ENCODE measurements at regions not wholly inside any gene's neighbourhood (a gene's known extent, or its start where the extent isn't known, plus 50 kb on each side); places are given as distances from the start of the nearest gene placed in this dataset.

- DNase-seq (ENCODE audit: low read depth in 2 of 2), result no peak
Observed at GRCh38 chr12:102596031-102596430, 115.7 kb upstream of the IGF1 start.

DNA sequence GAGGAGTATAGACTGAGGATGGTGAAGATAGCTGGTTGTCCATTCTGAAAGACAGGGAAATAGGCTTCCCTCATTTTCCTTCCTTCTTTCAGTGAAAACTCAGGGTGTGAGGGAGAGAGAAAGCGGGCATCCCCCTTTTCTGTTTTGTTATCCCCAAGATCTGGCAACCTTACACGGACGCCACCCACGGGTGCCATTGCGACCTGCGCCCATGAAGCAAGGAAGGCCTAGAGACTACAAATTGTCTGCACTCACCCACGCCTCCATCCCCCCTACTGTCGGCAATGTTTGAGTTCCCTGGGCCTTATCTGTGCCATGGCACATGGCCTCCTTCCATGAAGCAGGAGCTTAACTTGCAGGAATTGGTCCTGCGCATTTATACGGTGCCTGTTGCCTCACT is 115.0 kb upstream of the IGF1 start:
- DNase-seq (ENCODE audit: low read depth in 2 of 2), result no peak

GRCh38 chr12:102593134-102593533 is 112.8 kb upstream of the IGF1 start:
- no peak for DNase-seq (ENCODE audit: low read depth in 2 of 2)

GRCh38 chr12:102592134-102592533 is 111.8 kb upstream of the IGF1 start:
- no peak for DNase-seq (ENCODE audit: low read depth in 2 of 2)

- DNase-seq (ENCODE audit: low read depth in 2 of 2), result no peak
Observed at GRCh38 chr12:102573237-102573636, 92.9 kb upstream of the IGF1 start.

GRCh38 chr12:102571889-102572288 is 91.5 kb upstream of the IGF1 start:
- DNase-seq (ENCODE audit: low read depth in 2 of 2), result no peak

DNA sequence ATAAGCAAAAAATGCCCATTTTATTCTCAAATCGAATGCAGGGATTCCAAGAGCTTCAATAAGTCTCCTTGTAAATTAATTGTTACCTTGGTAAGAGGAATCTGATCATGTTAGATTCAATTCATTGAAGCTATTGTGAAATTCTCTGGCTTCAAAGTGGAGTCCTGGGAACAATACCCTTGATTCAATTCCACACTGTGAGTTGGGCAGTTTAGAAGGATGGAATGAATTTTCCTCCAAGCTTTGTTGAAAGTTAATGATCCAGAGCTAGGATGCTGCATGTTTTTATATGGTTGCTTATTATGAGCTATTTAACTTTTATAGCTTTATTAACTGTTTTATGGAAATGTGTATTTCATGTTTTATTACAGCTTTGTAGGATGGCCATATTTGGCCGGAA is 89.9 kb upstream of the IGF1 start:
- no peak for DNase-seq (ENCODE audit: low read depth in 2 of 2)

DNA sequence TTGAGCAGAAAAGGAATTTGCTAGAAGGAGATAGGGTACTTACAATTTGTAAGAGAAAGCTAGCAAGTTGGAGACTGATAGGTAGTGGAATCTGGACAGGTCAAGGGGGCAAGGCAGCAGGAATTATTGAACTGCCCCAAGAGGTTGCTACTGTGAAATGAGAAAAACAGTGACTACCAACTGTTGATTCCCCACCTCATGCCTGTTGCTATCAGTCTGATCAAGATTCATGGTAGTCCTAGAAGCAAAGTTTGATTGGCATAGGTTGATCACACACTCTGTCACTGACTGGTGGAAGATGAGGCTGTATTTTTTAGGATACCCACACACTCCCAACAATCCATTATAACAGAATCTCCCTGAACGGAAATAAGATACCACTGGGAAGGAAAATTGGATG is 89.4 kb upstream of the IGF1 start:
- no peak for DNase-seq (ENCODE audit: low read depth in 2 of 2)

GRCh38 chr12:102568276-102568675 is 87.9 kb upstream of the IGF1 start:
- no peak for DNase-seq (ENCODE audit: low read depth in 2 of 2)

DNA sequence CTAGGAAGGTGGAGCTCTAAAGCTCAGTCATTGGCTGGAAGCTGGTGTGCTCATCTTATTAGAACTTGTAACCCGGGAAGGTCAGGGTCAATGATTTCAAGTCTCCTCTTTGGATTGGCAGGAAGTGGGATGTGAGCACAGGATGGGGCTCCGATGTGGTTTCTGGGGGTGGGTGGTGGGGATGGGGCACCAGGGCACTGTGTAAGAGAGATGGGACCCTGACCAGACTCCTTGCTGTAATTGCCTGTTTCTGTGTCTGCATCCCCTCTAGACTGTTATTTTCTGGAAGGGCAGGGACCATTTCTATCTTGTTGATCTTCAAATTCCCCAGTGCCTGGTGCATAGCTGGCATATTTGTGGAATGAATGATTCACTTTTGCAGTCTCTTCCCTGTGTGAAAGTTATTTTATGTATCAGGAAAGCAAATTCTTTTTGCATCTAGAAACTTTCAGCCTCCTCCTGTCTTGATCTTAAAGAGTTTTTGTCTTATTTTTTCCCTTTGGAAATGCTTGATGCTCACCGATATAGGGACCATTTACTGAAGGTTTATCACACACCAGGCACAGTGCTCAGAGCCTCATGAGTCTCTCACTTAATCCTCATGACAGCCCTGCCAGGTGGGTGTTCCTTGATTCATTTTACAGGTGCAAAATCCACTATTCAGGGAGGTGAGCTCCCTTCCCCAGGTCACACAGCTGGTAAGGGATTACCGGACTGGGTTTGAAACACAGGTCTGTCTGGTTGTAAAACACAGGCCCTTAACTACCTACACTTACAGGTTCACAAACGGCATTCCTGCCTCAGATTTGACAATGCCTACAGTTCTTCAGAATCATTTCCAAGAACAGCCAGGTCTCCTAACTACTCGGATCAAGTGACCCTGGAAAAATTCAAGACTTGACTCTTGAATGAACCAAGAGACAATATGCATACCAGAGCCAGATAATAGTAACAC is 86.9 kb upstream of the IGF1 start:
- DNase-seq (ENCODE audit: low read depth in 2 of 2), result no peak

GRCh38 chr12:102565555-102565954 is 85.2 kb upstream of the IGF1 start:
- DNase-seq (ENCODE audit: low read depth in 2 of 2), result no peak

DNA sequence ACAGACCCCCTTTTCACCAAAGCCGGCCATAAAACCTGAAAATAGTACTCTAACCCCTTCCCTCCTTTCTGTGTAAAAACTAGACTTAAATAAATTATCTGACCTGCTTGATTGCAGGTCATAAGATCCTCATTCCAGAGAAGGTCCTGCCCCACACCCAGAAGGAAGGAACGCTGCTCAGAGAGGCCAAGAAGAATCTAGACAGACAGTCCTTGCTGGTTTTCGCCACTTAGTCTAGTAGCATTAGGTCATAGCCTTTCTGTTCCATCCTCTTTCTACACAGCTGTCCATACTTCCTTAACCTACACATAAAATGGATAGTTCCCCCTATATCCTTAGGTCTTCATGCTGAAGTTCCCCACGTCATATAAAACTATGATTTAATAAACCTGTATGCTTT is 83.7 kb upstream of the IGF1 start:
- no peak for DNase-seq (ENCODE audit: low read depth in 2 of 2)

GRCh38 chr12:102562836-102563425 is 82.6 kb upstream of the IGF1 start:
- no peak for DNase-seq (ENCODE audit: low read depth in 2 of 2)

- no peak for DNase-seq (ENCODE audit: low read depth in 2 of 2)
Observed at GRCh38 chr12:102551186-102551585, 70.8 kb upstream of the IGF1 start.

DNA sequence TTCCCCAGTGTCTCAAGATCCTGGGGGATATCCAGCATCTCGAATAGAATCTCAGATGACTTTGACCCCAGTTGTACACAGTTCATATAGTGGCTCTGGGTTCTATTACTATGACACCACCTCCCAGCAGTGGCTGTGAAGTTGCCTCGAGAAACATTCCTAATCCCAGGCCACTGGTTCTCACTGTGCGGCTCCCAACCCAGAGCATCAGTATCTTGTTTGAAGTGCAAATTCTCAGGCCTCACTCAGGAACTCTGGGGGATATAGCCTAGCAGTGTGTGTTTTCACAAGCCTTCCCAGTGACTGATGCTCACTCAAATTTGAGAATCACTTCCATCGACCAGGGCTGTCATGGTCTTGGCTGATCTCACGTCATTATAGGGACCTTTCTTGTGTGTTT is 69.3 kb upstream of the IGF1 start:
- no peak for DNase-seq (ENCODE audit: low read depth in 2 of 2)

DNA sequence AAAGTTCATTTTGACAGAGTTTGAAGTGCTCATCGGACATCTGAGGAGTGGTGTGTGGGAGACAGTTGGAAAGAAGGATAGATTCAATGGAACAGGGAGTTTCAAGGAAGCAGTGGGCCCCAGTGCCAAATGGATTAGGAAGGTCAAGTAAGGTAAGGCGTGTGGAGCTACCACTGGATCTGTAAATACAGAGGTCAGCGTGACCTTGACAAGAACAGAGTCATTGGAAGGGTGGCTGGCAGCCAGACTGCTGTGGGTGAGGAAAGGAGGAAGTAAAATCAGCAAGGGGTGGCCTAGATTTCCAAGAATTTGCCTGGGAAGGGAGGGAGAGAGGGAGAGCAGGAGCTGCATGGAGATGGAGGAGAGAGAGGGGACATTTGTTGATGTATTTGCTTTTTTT is 68.2 kb upstream of the IGF1 start:
- no peak for DNase-seq (ENCODE audit: low read depth in 2 of 2)

- DNase-seq (ENCODE audit: low read depth in 2 of 2), result no peak
Observed at GRCh38 chr12:102543494-102544485, 63.4 kb upstream of the IGF1 start.

GRCh38 chr12:102542816-102543440 is 62.6 kb upstream of the IGF1 start:
- no peak for DNase-seq (ENCODE audit: low read depth in 2 of 2)

DNA sequence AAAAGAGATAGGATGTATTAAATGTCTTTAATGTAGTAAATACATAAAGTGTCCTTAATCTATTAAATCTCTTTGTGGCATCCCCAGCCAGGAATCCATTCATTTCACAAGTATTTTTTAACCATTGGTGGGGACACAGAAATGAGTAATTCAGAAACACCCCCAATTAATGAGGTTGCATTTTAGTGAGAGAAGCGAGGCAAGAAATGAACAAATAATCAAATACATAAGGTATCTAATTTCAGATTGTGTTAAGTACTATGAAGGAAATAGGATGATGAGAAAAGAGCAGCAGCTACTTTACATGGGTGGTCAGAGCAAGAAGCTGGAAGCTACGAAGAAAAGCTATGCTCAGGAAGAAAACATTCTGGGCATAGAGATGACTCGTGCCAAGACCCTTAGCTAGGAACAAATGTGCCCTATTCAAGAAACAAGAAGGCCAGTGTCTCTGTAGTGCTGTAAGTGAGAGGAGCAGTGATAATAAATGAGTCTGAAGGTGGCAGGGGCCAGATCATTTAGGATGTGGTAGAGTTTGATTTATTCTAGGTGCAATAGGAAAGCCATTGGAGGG is 60.5 kb upstream of the IGF1 start:
- DNase-seq (ENCODE audit: low read depth in 2 of 2), result no peak

DNA sequence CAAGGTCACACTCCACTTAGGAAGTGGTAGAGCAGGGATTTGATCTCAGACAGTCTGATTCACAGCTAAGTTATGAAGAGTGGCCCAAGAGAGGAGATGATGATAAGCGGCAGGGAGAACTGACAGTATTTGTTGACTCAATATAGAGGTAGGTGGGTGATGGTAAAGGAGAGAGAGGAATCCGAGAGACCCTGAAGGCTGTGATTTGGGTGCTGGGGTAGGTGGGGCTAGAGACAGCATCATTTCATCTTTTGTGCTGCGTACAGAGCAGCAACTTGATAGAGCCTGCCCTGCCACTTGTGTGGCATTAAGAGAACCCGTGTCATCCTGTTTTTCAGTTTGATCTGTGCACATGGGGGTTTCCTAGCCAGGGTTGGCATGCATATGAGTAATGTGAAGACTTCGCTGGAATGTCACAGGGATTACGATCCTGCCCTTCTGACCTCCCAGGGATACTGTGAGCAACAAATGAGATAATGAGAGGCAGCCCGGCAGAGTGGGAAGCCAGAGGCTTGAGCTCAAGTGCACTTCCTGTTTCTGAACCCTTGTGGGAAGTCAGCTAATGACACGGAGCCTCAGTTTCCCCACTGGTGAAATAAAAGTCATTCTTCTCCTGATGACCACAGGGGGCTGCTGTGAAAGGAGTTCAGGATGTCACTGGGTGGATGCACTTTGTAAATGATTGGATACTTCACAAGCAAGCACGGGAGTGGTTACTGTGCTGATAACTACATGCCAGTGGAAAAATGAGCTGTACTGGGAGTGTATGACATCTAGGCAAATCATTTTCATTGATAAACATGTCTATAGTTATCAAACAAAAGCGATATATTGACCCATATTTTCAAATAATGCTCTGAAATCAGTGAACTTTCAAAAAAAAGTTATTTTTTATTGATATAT is 59.5 kb upstream of the IGF1 start:
- no peak for DNase-seq (ENCODE audit: low read depth in 2 of 2)
